Upper lobe of left lung (tissue), 4 donors: ENCODE measurements at regions not wholly inside any gene's neighbourhood (a gene's known extent, or its start where the extent isn't known, plus 50 kb on each side); places are given as distances from the start of the nearest gene placed in this dataset.

ENCODE experiments used
- POLR2A ChIP-seq, 4 donors: fragments of 450-650 bp; IDR thresholded peaks; one replicate each; pipeline ENCODE4 v1.5.1; 2016 to 2017; ENCODE audit warnings: antibody characterized with exemption in 4 of 4, mild to moderate bottlenecking in 2 of 4
- TF ChIP-seq, protein P1 (sequence below), 6 experiments: fragments of 450-650 bp in 4 of 6; fragments of 200-600 bp in 2 of 6; sonication (generic) in 2 of 6; IDR thresholded peaks; one replicate each; pipeline ENCODE4 v1.5.1; 2016 to 2019; ENCODE audit warnings: antibody characterized with exemption in 6 of 6

DNA sequence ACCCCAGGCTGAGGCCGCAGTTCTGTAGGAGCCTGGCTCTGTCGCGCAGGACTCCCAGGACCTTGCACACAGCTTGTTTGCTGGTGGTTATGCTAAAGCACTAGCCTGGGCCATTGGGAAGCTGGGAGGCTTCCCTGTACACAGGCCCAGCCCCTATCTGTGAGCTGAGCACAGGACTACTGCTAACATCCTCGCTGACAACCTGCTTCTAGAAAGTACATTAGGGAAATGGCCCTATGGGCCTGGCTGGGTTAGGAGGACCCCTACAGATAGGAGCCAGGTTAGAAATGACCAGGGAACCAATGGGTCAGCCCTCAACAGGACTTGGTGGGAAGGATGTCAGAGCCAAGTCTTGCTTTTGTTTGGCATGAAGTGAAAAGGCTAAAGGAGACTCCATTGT, 219.4 kb upstream of the LNX1 start:
- TF ChIP-seq, protein P1, sequence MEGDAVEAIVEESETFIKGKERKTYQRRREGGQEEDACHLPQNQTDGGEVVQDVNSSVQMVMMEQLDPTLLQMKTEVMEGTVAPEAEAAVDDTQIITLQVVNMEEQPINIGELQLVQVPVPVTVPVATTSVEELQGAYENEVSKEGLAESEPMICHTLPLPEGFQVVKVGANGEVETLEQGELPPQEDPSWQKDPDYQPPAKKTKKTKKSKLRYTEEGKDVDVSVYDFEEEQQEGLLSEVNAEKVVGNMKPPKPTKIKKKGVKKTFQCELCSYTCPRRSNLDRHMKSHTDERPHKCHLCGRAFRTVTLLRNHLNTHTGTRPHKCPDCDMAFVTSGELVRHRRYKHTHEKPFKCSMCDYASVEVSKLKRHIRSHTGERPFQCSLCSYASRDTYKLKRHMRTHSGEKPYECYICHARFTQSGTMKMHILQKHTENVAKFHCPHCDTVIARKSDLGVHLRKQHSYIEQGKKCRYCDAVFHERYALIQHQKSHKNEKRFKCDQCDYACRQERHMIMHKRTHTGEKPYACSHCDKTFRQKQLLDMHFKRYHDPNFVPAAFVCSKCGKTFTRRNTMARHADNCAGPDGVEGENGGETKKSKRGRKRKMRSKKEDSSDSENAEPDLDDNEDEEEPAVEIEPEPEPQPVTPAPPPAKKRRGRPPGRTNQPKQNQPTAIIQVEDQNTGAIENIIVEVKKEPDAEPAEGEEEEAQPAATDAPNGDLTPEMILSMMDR (IDR thresholded peaks at IDR 0.05), result no peak
- TF ChIP-seq POLR2A (IDR thresholded peaks at IDR 0.05), result no peak
